GM21825 (cell line): ENCODE measurements at regions not wholly inside any gene's neighbourhood (a gene's known extent, or its start where the extent isn't known, plus 50 kb on each side); places are given as distances from the start of the nearest gene placed in this dataset.

ENCODE experiments used
- ATAC-seq: cut with Tn5 transposase; IDR thresholded peaks from one replicate; pipeline ENCODE4 v1.9.1; 2021; ENCODE audit warnings: mild to moderate bottlenecking, moderate library complexity; ENCODE audit not compliant: unreplicated experiment

GRCh38 chr4:110878413-110878812 is 255.5 kb upstream of the PITX2 start:
- ATAC-seq: no peak

- no peak for ATAC-seq
Observed at GRCh38 chr4:110878956-110879355, 256.1 kb upstream of the PITX2 start.

- no peak for ATAC-seq
Observed at GRCh38 chr4:110886270-110886669, 263.4 kb upstream of the PITX2 start.

- no peak for ATAC-seq
Observed at GRCh38 chr4:110886856-110887255, 264.0 kb upstream of the PITX2 start.

- no peak for ATAC-seq
Observed at GRCh38 chr4:110897784-110898183, 274.9 kb upstream of the PITX2 start.

- ATAC-seq: peak; percentile 76
Observed at GRCh38 chr4:110898290-110898689, 275.4 kb upstream of the PITX2 start.

- ATAC-seq: no peak
Observed at GRCh38 chr4:110900213-110900769, 277.4 kb upstream of the PITX2 start.

- ATAC-seq: no peak
Observed at GRCh38 chr4:110902500-110902899, 279.6 kb upstream of the PITX2 start.

- ATAC-seq: no peak
Observed at GRCh38 chr4:110904435-110905065, 281.7 kb upstream of the PITX2 start.

GRCh38 chr4:110905367-110905766 is 282.5 kb upstream of the PITX2 start:
- no peak for ATAC-seq

- ATAC-seq: no peak
Observed at GRCh38 chr4:110907801-110908313, 285.0 kb upstream of the PITX2 start.

- ATAC-seq: no peak
Observed at GRCh38 chr4:110914791-110915190, 291.9 kb upstream of the PITX2 start.

- ATAC-seq: no peak
Observed at GRCh38 chr4:110915301-110915700, 292.4 kb upstream of the PITX2 start.

GRCh38 chr4:110916505-110916904 is 293.6 kb upstream of the PITX2 start:
- ATAC-seq: no peak

- no peak for ATAC-seq
Observed at GRCh38 chr4:110917835-110918234, 295.0 kb upstream of the PITX2 start.

GRCh38 chr4:110920990-110921389 is 298.1 kb upstream of the PITX2 start:
- ATAC-seq: no peak

GRCh38 chr4:110924761-110925160 is 301.9 kb upstream of the PITX2 start:
- ATAC-seq: no peak

GRCh38 chr4:110926841-110927400 is 304.0 kb upstream of the PITX2 start:
- no peak for ATAC-seq

- ATAC-seq: no peak
Observed at GRCh38 chr4:110933341-110933740, 310.5 kb upstream of the PITX2 start.

- ATAC-seq: no peak
Observed at GRCh38 chr4:110944501-110944900, 321.6 kb upstream of the PITX2 start.

GRCh38 chr4:110945600-110945999 is 322.7 kb upstream of the PITX2 start:
- ATAC-seq: no peak

- ATAC-seq: no peak
Observed at GRCh38 chr4:110949542-110949941, 326.7 kb upstream of the PITX2 start.
